ENCODE measurements at regions not wholly inside any gene's neighbourhood (a gene's known extent, or its start where the extent isn't known, plus 50 kb on each side); places are given as distances from the start of the nearest gene placed in this dataset.
A peak's percentile ranks its signal among the peaks of the same experiment; 100 is the strongest.

DNA sequence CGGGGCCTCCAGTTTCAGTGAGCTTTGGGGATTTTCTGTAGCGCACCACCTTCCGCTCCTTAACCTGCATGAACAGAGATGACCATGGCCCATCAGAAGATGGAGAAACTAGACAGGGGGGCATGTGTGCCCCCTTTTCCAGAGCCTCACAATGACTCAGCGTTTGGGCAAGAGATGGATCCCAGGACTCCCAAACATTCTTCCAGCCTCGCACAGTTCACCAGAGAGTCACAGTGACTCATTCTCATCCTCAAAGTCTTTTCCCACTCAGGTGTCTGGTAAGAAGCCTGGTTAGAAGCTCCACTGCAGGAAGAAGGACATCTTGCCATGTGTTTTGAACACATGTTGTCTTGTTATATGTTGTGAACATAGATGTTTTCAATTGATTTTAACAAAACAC lies 76.2 kb upstream of the FRMD1 start:
- no peak overlapping the region for H3K4me3 ChIP-seq (ENCODE audit: low read depth, poor library complexity, severe bottlenecking)
- TF ChIP-seq, protein P1, sequence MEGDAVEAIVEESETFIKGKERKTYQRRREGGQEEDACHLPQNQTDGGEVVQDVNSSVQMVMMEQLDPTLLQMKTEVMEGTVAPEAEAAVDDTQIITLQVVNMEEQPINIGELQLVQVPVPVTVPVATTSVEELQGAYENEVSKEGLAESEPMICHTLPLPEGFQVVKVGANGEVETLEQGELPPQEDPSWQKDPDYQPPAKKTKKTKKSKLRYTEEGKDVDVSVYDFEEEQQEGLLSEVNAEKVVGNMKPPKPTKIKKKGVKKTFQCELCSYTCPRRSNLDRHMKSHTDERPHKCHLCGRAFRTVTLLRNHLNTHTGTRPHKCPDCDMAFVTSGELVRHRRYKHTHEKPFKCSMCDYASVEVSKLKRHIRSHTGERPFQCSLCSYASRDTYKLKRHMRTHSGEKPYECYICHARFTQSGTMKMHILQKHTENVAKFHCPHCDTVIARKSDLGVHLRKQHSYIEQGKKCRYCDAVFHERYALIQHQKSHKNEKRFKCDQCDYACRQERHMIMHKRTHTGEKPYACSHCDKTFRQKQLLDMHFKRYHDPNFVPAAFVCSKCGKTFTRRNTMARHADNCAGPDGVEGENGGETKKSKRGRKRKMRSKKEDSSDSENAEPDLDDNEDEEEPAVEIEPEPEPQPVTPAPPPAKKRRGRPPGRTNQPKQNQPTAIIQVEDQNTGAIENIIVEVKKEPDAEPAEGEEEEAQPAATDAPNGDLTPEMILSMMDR (IDR thresholded peaks at IDR 0.05): no peak
- no peak for TF ChIP-seq POLR2A (IDR thresholded peaks at IDR 0.05)
- WGBS, 2 donors: 70 to 86% methylated on average over 4 to 5 of the region's 5 CpGs
- no peak for DNase-seq (ENCODE audit: low spot score in 2 of 2)
- intact Hi-C loops (cut with DNase I; ENCODE audit: low total_unique reads): loop anchor here (10.0 kb wide), 1 partner anchor 200 kb away; no protein-coding TSS in a partner anchor

DNA sequence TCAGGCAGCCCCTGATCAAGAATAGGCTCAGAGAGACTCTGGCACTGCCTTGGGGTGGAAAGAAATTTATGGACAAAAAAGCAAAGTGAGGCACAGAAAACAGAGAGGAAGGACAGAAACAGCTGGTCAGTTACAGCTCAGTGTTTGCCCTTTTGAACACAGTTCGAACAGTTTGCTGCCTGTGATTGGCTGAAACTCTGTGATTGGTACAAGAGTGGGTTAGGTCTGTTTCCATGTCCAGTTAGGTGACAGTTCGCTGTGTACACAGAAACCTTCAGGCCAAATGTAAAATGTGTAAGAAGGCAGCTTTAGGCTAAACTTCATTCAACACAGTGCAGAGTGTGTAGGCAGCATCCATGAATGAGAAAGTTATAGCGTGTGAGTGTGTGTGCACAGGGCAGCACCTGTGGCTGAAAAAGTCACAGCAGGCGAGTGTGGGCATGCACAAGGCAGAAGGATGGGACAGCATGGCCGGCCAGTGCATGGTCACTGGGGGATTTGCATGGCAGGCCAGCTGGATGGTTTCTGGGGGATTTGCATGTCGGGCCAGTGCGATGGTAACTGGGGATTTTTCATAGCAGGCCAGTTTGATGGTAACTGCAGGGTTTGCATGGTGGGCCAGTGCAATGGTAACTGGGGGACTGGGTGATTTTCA lies 75.4 kb upstream of the FRMD1 start:
- peak in 1 of 2 donors; percentile 70 for DNase-seq (ENCODE audit: low spot score in 2 of 2)
- H3K4me3 ChIP-seq (ENCODE audit: low read depth, poor library complexity, severe bottlenecking): no peak overlapping the region
- no peak for TF ChIP-seq POLR2A (IDR thresholded peaks at IDR 0.05)
- TF ChIP-seq, protein P1 (IDR thresholded peaks at IDR 0.05): no peak
- 64 to 94% methylated on average over 7 of the region's 7 CpGs for WGBS, 2 donors
- intact Hi-C loops (cut with DNase I; ENCODE audit: low total_unique reads): loop anchor here (10.0 kb wide), 1 partner anchor 200 kb away; no protein-coding TSS in a partner anchor

DNA sequence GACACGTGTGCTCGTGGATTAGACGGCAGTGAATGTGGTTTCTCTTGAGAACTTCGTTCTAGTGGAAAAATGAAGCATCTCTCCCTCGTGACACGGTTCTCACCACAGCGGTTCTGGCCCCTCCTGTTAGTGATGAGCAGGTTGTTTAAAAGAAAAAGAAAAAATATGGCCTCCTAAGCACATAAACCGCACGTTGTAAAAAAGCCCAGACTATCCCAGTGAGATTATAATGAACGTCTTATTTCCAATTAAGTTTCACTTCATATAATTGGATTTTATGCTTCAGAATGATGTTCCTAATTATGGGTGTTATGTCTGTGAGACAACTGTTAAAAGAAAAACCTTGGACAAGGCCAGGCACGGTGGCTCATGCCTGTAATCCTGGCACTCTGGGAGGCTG lies 74.5 kb upstream of the FRMD1 start:
- WGBS, 2 donors: 74 to 83% methylated on average over 11 of the region's 11 CpGs
- TF ChIP-seq POLR2A (IDR thresholded peaks at IDR 0.05): no peak
- TF ChIP-seq, protein P1 (IDR thresholded peaks at IDR 0.05): no peak
- no peak for DNase-seq (ENCODE audit: low spot score in 2 of 2)
- intact Hi-C loops (cut with DNase I; ENCODE audit: low total_unique reads): loop anchor here (10.0 kb wide), 1 partner anchor 201 kb away; no protein-coding TSS in a partner anchor
- H3K4me3 ChIP-seq (ENCODE audit: low read depth, poor library complexity, severe bottlenecking): no peak overlapping the region

DNA sequence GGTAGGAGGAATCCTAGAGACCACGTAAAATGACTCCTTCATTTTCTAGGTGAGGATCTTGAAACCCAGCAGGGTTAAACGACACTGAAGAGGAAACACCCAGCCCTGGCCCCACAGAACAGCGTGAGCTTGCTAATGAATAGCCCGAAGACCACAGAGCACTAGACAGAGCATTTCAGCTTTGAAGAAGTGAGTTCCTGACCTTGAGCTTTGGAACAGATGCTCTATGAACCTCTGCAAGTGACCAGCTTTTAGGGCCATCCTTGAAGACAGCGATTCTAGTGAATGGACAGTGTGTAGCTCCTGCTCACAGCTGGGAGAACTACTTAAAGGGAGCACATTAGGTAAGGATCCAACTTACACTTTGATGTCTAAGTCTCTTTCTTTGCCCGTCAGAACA lies 74.0 kb upstream of the FRMD1 start:
- WGBS, 2 donors: 62 to 80% methylated on average over 6 of the region's 6 CpGs
- no peak overlapping the region for H3K4me3 ChIP-seq (ENCODE audit: low read depth, poor library complexity, severe bottlenecking)
- intact Hi-C loops (cut with DNase I; ENCODE audit: low total_unique reads): loop anchor here (10.0 kb wide), 1 partner anchor 202 kb away; no protein-coding TSS in a partner anchor
- no peak for TF ChIP-seq POLR2A (IDR thresholded peaks at IDR 0.05)
- TF ChIP-seq, protein P1 (IDR thresholded peaks at IDR 0.05): no peak
- no peak for DNase-seq (ENCODE audit: low spot score in 2 of 2)

DNA sequence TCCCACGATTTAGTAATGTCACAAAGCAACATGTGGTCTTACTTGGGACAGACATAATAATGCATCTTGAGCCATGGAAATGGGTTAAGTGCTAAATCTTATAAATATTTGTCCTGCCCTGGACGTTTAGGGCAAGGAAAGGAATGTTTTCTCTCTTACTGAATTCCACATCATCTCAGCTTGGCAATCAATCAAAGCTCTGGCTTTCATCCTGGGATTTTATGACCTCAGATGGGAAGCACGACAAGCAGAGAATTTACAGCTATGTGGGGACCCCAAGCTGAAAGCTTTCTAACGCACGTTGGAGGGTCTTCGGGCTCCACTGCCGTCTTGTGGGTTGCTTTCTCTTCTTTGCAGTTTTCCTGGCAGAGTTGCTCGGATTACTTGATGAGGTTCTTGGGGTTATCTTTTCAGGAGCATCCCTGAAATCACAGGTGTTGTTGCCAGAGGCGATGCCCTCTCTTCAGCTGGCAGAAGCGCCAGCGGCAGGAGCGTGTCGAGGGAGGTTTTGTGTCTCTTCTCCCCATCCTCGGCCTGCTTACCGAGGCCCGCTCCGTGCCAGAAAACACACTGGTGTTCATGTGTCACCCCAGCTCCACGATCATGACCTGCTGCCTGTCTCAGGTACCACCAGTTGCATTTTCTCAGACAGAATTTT lies 73.4 kb upstream of the FRMD1 start:
- intact Hi-C loops (cut with DNase I; ENCODE audit: low total_unique reads): loop anchor here (10.0 kb wide), 1 partner anchor 202 kb away; no protein-coding TSS in a partner anchor
- no peak overlapping the region for H3K4me3 ChIP-seq (ENCODE audit: low read depth, poor library complexity, severe bottlenecking)
- TF ChIP-seq, protein P1 (IDR thresholded peaks at IDR 0.05): no peak
- no peak for TF ChIP-seq POLR2A (IDR thresholded peaks at IDR 0.05)
- peak in 1 of 2 donors; percentile 48 for DNase-seq (ENCODE audit: low spot score in 2 of 2)
- WGBS, 2 donors: 59 to 71% methylated on average over 18 of the region's 18 CpGs

Measured in lower leg skin (tissue), 4 donors.